ENCODE measurements at regions not wholly inside any gene's neighbourhood (a gene's known extent, or its start where the extent isn't known, plus 50 kb on each side); places are given as distances from the start of the nearest gene placed in this dataset.
"Not testable (repeated sequence)": the region's sequence is repeated elsewhere in the genome, so short reads cannot be mapped to it uniquely, and the experiment has no call there.

GRCh38 chr14:106733771-106734170 is 1207.4 kb downstream of the TMEM121 start:
- TF ChIP-seq, protein P1, sequence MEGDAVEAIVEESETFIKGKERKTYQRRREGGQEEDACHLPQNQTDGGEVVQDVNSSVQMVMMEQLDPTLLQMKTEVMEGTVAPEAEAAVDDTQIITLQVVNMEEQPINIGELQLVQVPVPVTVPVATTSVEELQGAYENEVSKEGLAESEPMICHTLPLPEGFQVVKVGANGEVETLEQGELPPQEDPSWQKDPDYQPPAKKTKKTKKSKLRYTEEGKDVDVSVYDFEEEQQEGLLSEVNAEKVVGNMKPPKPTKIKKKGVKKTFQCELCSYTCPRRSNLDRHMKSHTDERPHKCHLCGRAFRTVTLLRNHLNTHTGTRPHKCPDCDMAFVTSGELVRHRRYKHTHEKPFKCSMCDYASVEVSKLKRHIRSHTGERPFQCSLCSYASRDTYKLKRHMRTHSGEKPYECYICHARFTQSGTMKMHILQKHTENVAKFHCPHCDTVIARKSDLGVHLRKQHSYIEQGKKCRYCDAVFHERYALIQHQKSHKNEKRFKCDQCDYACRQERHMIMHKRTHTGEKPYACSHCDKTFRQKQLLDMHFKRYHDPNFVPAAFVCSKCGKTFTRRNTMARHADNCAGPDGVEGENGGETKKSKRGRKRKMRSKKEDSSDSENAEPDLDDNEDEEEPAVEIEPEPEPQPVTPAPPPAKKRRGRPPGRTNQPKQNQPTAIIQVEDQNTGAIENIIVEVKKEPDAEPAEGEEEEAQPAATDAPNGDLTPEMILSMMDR (IDR thresholded peaks at IDR 0.05; ENCODE audit: insufficient read depth, low read length) = no peak
- TF ChIP-seq GABPA (IDR thresholded peaks at IDR 0.05; ENCODE audit: low read depth) (no peak), POLR2AphosphoS5 (IDR thresholded peaks at IDR 0.05; ENCODE audit: low read depth) (no peak), SPI1 (IDR thresholded peaks at IDR 0.05; ENCODE audit: borderline replicate concordance, low read depth) (no peak)
- TF ChIP-seq, protein P2, sequence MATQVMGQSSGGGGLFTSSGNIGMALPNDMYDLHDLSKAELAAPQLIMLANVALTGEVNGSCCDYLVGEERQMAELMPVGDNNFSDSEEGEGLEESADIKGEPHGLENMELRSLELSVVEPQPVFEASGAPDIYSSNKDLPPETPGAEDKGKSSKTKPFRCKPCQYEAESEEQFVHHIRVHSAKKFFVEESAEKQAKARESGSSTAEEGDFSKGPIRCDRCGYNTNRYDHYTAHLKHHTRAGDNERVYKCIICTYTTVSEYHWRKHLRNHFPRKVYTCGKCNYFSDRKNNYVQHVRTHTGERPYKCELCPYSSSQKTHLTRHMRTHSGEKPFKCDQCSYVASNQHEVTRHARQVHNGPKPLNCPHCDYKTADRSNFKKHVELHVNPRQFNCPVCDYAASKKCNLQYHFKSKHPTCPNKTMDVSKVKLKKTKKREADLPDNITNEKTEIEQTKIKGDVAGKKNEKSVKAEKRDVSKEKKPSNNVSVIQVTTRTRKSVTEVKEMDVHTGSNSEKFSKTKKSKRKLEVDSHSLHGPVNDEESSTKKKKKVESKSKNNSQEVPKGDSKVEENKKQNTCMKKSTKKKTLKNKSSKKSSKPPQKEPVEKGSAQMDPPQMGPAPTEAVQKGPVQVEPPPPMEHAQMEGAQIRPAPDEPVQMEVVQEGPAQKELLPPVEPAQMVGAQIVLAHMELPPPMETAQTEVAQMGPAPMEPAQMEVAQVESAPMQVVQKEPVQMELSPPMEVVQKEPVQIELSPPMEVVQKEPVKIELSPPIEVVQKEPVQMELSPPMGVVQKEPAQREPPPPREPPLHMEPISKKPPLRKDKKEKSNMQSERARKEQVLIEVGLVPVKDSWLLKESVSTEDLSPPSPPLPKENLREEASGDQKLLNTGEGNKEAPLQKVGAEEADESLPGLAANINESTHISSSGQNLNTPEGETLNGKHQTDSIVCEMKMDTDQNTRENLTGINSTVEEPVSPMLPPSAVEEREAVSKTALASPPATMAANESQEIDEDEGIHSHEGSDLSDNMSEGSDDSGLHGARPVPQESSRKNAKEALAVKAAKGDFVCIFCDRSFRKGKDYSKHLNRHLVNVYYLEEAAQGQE (IDR thresholded peaks at IDR 0.05; ENCODE audit: insufficient replicate concordance, low read depth) = no peak
- Histone ChIP-seq H3K4me3 (replicated peaks; ENCODE audit: insufficient read depth, low read length) (no peak overlapping the region), H3K27ac (replicated peaks) (no peak overlapping the region), H3K27me3 (ENCODE audit: insufficient read depth, poor library complexity, severe bottlenecking) (no peaks in the 10 kb centered on the region)
- DNase-seq (ENCODE audit: low read depth in 1 of 2, low spot score in 1 of 2) = no peak

GRCh38 chr14:106737021-106737420 is 1210.6 kb downstream of the TMEM121 start:
- TF ChIP-seq POLR2AphosphoS5 (IDR thresholded peaks at IDR 0.05; ENCODE audit: low read depth) (no peak), GABPA (IDR thresholded peaks at IDR 0.05; ENCODE audit: low read depth) (no peak), SPI1 (IDR thresholded peaks at IDR 0.05; ENCODE audit: borderline replicate concordance, low read depth) (no peak)
- TF ChIP-seq, protein P2 (IDR thresholded peaks at IDR 0.05; ENCODE audit: insufficient replicate concordance, low read depth) = no peak
- TF ChIP-seq, protein P1 (IDR thresholded peaks at IDR 0.05; ENCODE audit: insufficient read depth, low read length) = no peak
- no peaks in the 10 kb centered on the region for H3K27me3 ChIP-seq (ENCODE audit: insufficient read depth, poor library complexity, severe bottlenecking)
- no peak overlapping the region for H3K27ac ChIP-seq (replicated peaks)
- no peak for DNase-seq (ENCODE audit: low read depth in 1 of 2, low spot score in 1 of 2)
- no peak overlapping the region for H3K4me3 ChIP-seq (replicated peaks; ENCODE audit: insufficient read depth, low read length)

- TF ChIP-seq, protein P1 (IDR thresholded peaks at IDR 0.05; ENCODE audit: insufficient read depth, low read length) = no peak
- TF ChIP-seq GABPA (IDR thresholded peaks at IDR 0.05; ENCODE audit: low read depth) (no peak), SPI1 (IDR thresholded peaks at IDR 0.05; ENCODE audit: borderline replicate concordance, low read depth) (no peak), POLR2AphosphoS5 (IDR thresholded peaks at IDR 0.05; ENCODE audit: low read depth) (no peak)
- TF ChIP-seq, protein P2 (IDR thresholded peaks at IDR 0.05; ENCODE audit: insufficient replicate concordance, low read depth) = no peak
- H3K27ac ChIP-seq (replicated peaks) = no peak overlapping the region
- H3K27me3 ChIP-seq (ENCODE audit: insufficient read depth, poor library complexity, severe bottlenecking) = no peaks in the 10 kb centered on the region
- no peak overlapping the region for H3K4me3 ChIP-seq (replicated peaks; ENCODE audit: insufficient read depth, low read length)
- no peak for DNase-seq (ENCODE audit: low read depth in 1 of 2, low spot score in 1 of 2)
Observed at GRCh38 chr14:106738075-106738474, 1211.7 kb downstream of the TMEM121 start.

DNA sequence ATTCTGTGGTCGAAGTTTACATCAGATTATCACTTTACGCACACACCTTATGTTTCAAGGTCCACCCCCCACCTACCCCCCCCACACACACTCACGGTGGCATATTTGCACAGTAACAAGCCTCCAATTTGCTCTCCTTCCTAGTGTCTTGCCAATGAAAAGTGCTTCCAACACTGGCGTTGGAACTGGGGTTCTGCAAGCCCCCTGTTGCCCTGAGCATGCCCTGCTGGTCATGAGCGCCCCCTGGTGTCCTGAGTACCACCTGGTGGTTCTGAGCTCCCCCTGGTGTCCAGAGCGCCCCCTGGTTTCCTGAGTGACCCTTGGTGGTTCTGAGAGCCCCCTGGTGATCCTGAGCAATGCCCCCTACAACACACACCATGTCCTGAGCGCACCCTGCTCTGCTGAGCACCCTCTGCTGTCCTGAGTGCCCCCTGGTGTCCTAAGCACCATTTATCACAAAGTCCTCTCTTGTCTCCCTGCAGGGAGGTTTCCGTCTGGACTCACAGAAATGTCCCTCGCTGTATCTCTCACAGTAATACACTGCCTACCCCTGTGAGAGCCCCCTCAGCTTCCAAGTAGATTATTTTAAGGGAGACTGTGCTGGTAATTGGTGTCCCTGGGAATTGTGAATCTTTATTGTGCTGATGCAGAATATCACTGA is 1212.3 kb downstream of the TMEM121 start:
- not testable (repeated sequence) for H3K27ac ChIP-seq (replicated peaks); H3K27me3 ChIP-seq (ENCODE audit: insufficient read depth, poor library complexity, severe bottlenecking); H3K4me3 ChIP-seq (replicated peaks; ENCODE audit: insufficient read depth, low read length); DNase-seq (ENCODE audit: low read depth in 1 of 2, low spot score in 1 of 2)

DNA sequence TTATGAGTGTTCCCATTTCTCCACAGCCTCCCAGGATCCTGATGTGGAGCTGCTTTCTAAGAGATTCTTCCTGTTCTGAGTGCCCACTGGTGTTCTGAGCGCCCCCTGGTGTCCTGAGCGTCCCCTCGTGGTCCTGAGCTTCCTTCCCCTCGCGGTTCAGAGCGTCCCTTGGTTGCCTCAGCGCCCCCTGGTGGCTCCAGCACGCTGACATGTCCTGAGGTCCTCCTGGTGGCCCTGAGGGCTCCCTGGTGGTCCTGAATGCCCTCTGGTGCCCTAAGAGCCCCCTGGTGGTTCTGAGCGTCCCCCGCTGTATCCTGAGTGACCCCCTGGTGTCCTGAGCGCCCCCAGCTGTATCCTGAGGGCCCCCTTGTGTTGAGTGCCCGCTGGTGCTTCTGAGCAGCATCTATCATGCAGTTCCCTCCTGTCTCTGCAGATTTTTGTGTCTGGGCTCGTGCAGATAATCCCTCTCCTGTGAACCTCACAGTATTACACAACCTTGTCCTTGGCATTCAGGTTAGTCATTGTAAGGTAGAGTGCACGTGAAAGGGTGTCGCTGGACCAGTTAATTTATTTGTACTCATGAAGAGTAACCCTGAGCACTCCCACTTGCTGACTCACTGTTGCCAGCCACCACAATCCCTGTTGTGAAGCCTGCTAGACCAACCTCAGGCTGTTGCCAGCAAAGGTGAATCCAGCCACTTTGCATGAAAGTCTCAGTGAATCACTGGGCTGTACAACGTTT is 1214.9 kb downstream of the TMEM121 start:
- not testable (repeated sequence) for H3K27ac ChIP-seq (replicated peaks); H3K4me3 ChIP-seq (replicated peaks; ENCODE audit: insufficient read depth, low read length); H3K27me3 ChIP-seq (ENCODE audit: insufficient read depth, poor library complexity, severe bottlenecking); DNase-seq (ENCODE audit: low read depth in 1 of 2, low spot score in 1 of 2)
